Progenitor cell of endocrine pancreas (in vitro differentiated cells): ENCODE measurements at regions not wholly inside any gene's neighbourhood (a gene's known extent, or its start where the extent isn't known, plus 50 kb on each side); places are given as distances from the start of the nearest gene placed in this dataset.

ENCODE experiments used
- DNase-seq: peaks from one replicate; pipeline ENCODE4 v3.0.0; 2021; ENCODE audit warnings: low spot score; ENCODE audit not compliant: unreplicated experiment
- H3K27ac Mint-ChIP-seq: 2 replicates; pipeline ENCODE4 v1.8.0; 2021; ENCODE audit warnings: mild to moderate bottlenecking, moderate library complexity, mixed read lengths
- H3K27me3 Mint-ChIP-seq: 2 replicates; pipeline ENCODE4 v1.8.0; 2021; ENCODE audit warnings: mixed read lengths
- H3K36me3 Mint-ChIP-seq: 2 replicates; pipeline ENCODE4 v1.8.0; 2022; ENCODE audit warnings: mixed read lengths; ENCODE audit not compliant: insufficient read depth
- H3K4me1 Mint-ChIP-seq: 2 replicates; pipeline ENCODE4 v1.8.0; 2021; ENCODE audit warnings: low read depth, mixed read lengths
- H3K4me3 Mint-ChIP-seq: 2 replicates; pipeline ENCODE4 v1.8.0; 2021; ENCODE audit warnings: low read depth, mild to moderate bottlenecking, moderate library complexity, mixed read lengths
- H3K9me3 Mint-ChIP-seq: 2 replicates; pipeline ENCODE4 v1.8.0; 2021; ENCODE audit warnings: low read depth, mixed read lengths
- CTCF ChIP-seq: fragments of 200-600 bp; sonication (generic); IDR thresholded peaks from one replicate; pipeline ENCODE4 v1.5.0; 2021; ENCODE audit warnings: antibody characterized with exemption, mild to moderate bottlenecking; ENCODE audit not compliant: unreplicated experiment

GRCh38 chr14:36383767-36384431 lies 63.5 kb upstream of the MBIP start:
- Mint-ChIP-seq H3K36me3 (no peaks in the 10 kb centered on the region), H3K9me3 (peaks cover 3% of the 10 kb centered on the region), H3K4me1 (no peaks in the 10 kb centered on the region), H3K4me3 (no peak overlapping the region), H3K27ac (no peak overlapping the region), H3K27me3 (peaks cover 15% of the 10 kb centered on the region)
- no peak for TF ChIP-seq CTCF
- no peak for DNase-seq

DNA sequence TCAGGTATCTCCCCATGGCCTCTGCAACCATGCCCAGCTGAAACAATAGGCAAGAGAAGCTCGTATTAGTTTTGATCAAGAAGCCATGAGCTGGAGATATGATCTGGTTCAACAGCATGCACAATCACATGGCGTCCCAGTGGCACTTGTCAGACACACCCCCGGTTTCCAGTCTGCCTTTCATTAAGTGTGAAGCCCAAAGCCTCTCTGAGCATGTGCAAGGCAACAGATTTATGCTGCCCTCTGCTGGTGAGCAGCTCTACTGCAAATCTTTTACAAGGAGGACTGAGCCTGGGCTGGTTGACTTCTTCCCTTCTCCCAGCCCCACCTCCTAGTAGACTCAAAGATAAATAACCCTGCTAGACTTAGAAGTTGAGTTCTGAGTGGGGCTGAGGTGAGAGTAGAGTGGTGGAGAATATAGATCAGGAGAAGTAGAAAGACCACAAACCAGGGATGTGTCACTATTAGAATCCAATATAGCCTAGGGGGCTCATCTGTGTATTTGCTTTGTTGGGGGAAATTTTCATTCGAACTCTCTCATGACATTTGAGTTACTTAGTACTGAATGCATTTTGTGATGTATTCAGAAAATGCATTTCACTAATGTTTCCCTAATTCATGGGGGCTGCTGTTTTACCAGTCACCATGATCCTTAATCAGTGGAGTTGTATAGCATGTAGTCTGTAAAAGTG lies 53.7 kb upstream of the MBIP start:
- DNase-seq: peak; percentile 70
- H3K9me3 Mint-ChIP-seq: no peaks in the 10 kb centered on the region
- peaks cover 68% of the 10 kb centered on the region for H3K27me3 Mint-ChIP-seq
- no peaks in the 10 kb centered on the region for H3K4me1 Mint-ChIP-seq
- no peak overlapping the region for H3K27ac Mint-ChIP-seq
- no peaks in the 10 kb centered on the region for H3K36me3 Mint-ChIP-seq
- H3K4me3 Mint-ChIP-seq: no peak overlapping the region
- TF ChIP-seq CTCF: peak; percentile 86
